HG03175 (cell line): ENCODE measurements at regions not wholly inside any gene's neighbourhood (a gene's known extent, or its start where the extent isn't known, plus 50 kb on each side); places are given as distances from the start of the nearest gene placed in this dataset.
"Not testable (repeated sequence)": the region's sequence is repeated elsewhere in the genome, so short reads cannot be mapped to it uniquely, and the experiment has no call there.

Experiments used
- ATAC-seq: cut with Tn5 transposase; IDR thresholded peaks from one replicate; pipeline ENCODE4 v1.9.1; 2021; ENCODE audit warnings: mild to moderate bottlenecking, moderate library complexity; ENCODE audit not compliant: unreplicated experiment

DNA sequence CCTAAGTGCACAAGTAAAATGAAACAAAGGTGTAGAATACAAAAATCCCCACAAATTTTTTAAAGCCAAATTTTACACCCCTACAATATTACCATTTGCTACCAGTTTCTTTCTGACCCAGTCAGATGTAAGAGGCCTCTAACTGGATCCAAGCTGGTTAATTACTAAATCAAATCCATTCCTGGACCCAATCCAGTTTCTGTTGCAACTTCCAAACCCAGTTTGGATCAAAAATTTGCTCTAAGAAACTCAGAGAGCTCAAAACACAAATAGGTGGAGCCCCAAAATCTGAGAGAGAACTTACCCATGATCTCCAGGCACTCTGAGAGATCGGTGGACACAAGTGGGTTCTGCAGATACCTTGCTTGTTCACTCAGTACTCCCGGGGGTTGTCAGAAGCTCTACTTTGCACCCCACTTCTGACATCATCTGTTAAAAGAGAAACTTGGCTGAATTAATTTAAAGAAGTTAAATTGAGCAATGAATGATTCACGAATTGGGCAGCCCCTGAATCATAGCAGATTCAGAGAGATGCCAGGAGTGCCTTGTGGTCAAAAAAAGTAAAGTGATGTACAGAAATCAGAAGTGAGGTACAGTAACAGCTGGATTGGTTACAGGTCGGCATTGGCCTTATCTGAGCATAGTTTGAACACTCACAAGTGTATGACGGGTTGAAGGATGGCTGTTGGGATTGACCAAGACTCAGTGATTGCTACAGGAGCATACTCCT lies 448.0 kb downstream of the KCNT2 start:
- ATAC-seq = no peak

GRCh38 chr1:196155586-196155985 lies 452.7 kb downstream of the KCNT2 start:
- no peak for ATAC-seq

GRCh38 chr1:196152975-196153374 lies 455.3 kb downstream of the KCNT2 start:
- no peak for ATAC-seq

DNA sequence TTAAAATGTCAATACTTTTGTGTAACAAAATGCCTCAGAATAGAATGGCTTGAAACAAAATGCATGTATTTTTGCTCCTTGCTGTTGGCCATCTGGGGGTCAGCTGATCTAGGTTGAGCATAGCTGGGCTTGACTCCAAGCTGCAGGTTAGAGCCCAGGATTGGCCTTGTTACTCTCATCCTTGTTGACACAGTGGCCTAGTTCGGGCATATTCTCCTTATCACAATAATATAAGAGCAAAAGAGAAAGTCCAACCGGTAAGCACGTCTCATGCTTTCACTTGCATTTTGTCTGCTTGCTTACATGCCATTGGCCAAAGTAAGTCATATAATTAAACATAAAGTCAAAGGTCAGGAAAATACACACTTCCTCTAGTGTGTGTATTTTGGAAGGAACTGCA lies 456.2 kb downstream of the KCNT2 start:
- ATAC-seq = no peak

DNA sequence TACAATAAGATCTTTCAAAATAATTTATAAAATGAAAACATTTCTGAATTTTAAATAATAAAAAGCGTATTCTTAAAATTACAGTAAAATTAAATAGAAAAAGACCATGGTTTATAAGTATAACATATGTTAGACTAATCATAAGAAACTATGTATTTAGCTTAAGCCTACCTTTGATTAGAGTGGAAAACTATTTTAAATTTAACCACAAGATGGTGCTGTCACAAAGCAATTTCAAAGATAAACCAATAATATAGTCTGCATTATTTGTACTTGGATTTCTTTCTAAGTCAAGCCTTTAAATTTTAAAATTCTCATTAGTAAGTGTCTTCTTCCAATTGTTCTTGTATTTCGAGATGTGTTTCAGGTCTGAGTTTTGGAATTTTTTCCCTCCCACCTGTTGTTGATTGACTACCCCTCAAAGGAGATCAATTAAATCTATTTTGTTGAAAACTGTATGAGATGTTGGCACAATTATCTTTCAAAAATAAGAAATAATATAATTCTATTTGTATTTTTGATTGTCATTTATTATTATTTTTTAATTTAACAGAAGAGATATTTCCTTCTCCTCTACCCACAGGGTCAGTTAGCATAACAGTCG lies 459.8 kb downstream of the KCNT2 start:
- ATAC-seq = peak; percentile 62

DNA sequence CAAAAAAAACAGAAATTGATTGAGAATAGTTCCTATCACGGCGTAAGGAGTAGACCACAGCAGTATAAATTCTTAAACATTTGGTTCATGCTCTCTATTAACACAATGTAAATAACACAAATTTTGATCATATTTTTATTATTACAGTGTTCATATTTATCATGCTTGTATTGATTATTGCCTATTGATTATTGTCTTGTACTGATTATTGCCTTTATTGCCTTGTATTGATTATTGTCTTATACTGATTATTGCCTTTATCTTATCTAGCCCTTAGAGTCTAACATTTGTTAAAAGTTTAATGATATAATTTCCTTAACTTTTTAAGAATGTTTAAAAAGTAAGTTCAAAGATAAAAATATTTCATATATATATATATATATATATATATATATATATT lies 460.7 kb downstream of the KCNT2 start:
- no peak for ATAC-seq

- ATAC-seq = not testable (repeated sequence)
These were observed 463.1 kb downstream of the KCNT2 start for GRCh38 chr1:196145151-196145550.

GRCh38 chr1:196144588-196144987 lies 463.7 kb downstream of the KCNT2 start:
- ATAC-seq = no peak

GRCh38 chr1:196143602-196144342 lies 464.5 kb downstream of the KCNT2 start:
- no peak for ATAC-seq

- no peak for ATAC-seq
These were observed 466.1 kb downstream of the KCNT2 start for GRCh38 chr1:196142111-196142640.

GRCh38 chr1:196136396-196136795 lies 471.8 kb downstream of the KCNT2 start:
- ATAC-seq = no peak

DNA sequence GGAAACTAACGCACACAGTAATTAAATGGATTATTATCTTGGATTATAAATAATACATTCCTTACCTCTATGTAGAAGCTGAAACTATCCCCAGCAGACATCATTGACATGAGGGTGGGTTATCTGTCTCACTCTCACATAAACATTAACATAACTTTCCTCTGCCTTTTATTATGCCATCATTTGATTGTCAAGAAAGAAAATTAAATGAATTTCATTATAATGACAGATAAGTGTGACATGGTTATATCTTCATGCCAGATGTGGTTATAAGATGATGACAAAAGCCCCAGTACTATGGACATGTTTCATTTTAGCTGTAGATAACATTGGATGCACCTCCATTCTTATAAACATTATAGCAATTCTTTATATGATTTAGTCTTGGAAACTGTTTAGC lies 476.5 kb downstream of the KCNT2 start:
- ATAC-seq = no peak

DNA sequence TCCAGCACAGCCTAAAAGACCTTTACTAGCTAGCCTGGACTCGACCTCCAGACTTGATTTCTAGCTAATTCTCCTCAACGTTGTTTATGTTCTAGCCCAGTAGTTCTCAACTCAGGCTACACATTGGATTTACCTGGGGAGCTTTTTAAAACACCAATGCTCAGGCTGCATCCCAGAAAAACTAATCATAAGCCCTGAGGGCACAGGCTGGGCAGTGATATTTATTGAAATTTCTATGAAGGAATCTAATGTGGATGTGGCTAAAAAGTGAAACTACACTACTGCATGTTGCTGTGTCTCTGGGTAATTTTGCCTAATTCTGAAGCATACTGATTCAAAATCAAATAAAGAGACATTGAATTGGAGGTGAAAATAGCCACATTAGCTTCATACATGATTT lies 479.4 kb downstream of the KCNT2 start:
- no peak for ATAC-seq

DNA sequence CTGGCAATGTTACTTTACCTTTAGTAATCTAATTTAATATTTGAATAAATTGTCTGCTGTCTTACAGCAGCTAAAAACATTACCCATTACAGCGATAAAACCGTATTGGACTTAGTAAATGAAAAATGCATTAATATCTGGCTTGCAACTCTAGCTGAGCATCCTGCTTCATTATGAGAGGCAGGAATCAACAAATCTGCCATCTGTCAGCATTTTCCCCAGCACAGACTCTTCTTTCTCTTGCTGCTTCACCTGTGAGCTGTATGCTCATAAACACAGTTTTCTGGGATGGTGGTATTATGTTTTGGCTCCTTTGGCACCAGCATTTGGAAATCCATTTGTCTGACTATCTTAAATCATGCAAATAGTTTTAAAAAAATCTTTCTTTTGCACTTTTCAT lies 487.1 kb downstream of the KCNT2 start:
- ATAC-seq = no peak

GRCh38 chr1:196115646-196116045 lies 492.6 kb downstream of the KCNT2 start:
- ATAC-seq = no peak

DNA sequence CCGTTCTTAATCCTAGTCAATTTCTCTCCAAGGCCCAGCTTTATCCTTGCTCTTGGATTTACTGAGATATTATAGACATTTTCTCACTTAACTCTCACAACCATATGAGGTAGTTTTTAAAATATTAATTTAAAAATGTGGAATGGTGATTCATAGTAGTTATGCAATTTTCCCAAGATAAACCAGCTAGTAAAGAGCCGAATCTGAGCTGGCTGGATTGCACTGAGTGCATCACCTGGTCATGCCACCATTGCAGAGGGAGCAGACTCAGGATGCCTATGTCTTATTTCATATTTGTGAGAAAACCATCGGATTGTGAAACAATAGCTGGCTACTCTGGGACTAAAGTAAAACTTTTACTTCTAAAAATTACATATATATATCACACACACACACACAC lies 494.0 kb downstream of the KCNT2 start:
- no peak for ATAC-seq

- ATAC-seq = not testable (repeated sequence)
These were observed 499.2 kb downstream of the KCNT2 start for GRCh38 chr1:196108990-196109389.

DNA sequence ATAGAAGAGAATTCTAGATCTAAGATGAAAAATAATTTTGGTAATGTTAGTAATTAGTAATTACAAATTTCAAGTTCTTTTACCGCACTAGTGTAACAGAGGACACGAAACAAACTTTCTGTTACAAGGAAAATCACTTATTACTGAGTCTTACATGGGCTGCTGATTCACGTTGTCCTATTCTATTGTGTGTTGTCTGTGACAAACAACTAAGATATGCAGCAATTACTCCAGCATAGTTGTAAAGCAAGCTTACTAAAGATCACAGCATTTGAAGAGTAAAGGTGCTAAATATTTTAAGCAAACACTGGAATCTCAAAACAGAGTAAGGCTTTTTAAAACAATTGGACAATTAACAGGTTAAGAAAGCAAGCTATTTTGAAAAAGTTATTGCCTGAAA lies 502.3 kb downstream of the KCNT2 start:
- ATAC-seq = no peak

DNA sequence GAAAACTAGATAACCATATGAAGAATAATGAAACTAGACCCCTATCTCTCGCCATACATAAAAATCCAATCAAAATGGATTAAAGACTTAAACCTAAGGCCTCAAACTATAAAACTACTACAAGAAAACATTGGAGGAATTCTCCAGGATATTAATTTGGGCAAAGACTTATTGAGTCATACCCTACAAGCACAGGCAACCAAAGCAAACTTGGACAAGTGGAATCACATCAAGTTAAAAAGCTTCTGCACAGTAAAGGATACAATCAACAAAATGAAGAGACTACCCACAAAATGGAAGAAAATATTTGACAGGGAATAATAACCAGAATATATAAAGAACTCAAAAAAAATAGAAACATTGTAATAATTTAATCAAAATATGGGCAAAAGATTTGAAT lies 505.4 kb downstream of the KCNT2 start:
- no peak for ATAC-seq

DNA sequence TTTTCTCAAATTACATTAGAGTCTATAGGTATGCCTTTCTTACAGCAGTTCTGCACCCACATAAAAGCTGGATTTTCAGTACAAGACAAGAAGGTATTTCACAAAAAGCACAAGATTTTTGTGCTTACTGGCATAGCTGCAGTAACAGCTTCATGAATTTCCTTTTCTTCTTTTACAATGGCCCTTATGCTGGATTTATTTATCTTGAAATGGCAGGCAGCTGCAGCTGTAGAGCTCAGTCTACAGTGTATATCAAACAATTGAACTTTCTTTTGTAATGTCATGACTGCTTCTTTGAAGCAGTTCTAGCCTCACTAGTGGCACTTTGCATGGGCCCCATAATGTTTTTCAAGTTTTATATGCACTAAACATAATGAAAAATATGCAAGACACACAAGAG lies 510.2 kb downstream of the KCNT2 start:
- ATAC-seq = no peak

DNA sequence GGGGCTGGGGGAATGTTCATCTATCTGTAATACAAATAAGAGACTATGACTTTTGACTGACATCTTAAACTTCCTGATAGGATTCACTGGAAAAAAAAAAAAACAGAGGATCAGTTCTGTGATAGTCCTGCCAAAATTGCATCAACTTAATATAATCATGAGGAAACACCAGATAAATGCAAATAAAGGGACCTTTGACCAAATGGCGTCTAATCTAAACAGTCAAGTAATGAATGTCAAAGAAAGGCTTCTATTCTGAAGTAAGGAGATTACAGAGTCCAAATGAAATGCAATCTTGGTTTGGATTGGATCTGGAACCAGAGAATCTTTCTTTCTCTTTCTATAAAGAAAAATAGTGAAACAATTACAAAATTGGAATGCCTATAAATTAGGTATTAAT lies 513.4 kb downstream of the KCNT2 start:
- ATAC-seq = no peak
